Gastrocnemius medialis (tissue), 4 donors: ENCODE measurements at regions not wholly inside any gene's neighbourhood (a gene's known extent, or its start where the extent isn't known, plus 50 kb on each side); places are given as distances from the start of the nearest gene placed in this dataset.

Experiments
- POLR2A ChIP-seq, 2 donors: fragments of 450-650 bp; IDR thresholded peaks; one replicate each; pipeline ENCODE4 v1.6.1; 2017; ENCODE audit warnings: antibody characterized with exemption in 2 of 2, mild to moderate bottlenecking in 2 of 2, moderate library complexity in 2 of 2
- TF ChIP-seq, protein P1 (sequence below), 5 experiments: fragments of 450-650 bp in 3 of 5; fragments of 200-600 bp in 2 of 5; sonication (generic) in 2 of 5; IDR thresholded peaks in 4 of 5; conservative IDR thresholded peaks in 1 of 5; 1 replicate in 4 of 5; 2 replicates in 1 of 5; pipeline ENCODE4 v1.5.1; 2016 to 2019; ENCODE audit warnings: antibody characterized with exemption in 5 of 5, mild to moderate bottlenecking in 3 of 5, moderate library complexity in 3 of 5

DNA sequence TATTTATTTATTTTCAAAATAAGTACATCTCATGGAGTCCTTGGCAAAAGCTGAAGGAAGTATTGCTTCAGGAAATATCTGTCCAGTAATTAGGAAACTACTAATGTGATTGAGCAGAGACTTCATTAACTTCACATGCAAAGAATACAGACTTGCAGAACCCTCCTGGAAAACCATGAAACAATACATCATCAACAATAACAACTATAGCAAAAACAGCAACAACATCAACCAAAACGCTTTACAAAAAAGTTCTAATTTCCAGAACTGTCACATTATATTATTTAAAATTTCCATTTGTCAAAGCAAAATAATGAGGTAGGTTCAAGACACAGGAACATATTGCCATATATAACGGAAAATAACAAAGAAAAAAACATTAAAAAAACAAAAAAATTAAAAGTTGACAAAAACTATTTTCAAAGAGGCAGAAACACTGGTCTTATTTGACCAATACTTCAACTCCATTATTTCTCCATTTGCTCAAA lies 79.8 kb upstream of the TOP3B start:
- TF ChIP-seq, protein P1, sequence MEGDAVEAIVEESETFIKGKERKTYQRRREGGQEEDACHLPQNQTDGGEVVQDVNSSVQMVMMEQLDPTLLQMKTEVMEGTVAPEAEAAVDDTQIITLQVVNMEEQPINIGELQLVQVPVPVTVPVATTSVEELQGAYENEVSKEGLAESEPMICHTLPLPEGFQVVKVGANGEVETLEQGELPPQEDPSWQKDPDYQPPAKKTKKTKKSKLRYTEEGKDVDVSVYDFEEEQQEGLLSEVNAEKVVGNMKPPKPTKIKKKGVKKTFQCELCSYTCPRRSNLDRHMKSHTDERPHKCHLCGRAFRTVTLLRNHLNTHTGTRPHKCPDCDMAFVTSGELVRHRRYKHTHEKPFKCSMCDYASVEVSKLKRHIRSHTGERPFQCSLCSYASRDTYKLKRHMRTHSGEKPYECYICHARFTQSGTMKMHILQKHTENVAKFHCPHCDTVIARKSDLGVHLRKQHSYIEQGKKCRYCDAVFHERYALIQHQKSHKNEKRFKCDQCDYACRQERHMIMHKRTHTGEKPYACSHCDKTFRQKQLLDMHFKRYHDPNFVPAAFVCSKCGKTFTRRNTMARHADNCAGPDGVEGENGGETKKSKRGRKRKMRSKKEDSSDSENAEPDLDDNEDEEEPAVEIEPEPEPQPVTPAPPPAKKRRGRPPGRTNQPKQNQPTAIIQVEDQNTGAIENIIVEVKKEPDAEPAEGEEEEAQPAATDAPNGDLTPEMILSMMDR (IDR thresholded peaks at IDR 0.05 in 4 of 5, conservative IDR thresholded peaks at IDR 0.05 in 1 of 5) = no peak
- TF ChIP-seq POLR2A (IDR thresholded peaks at IDR 0.05) = no peak
